22Rv1 (cell line): ENCODE measurements at regions not wholly inside any gene's neighbourhood (a gene's known extent, or its start where the extent isn't known, plus 50 kb on each side); places are given as distances from the start of the nearest gene placed in this dataset.

Experiments used
- ZFX ChIP-seq: fragments of 450-650 bp; IDR thresholded peaks from 2 replicates; pipeline ENCODE4 v1.6.1; 2017; ENCODE audit warnings: antibody characterized with exemption, borderline replicate concordance
- TF ChIP-seq, protein P1 (sequence below): fragments of 450-650 bp; IDR thresholded peaks from 2 replicates; pipeline ENCODE4 v1.5.1; 2017; ENCODE audit warnings: mild to moderate bottlenecking

DNA sequence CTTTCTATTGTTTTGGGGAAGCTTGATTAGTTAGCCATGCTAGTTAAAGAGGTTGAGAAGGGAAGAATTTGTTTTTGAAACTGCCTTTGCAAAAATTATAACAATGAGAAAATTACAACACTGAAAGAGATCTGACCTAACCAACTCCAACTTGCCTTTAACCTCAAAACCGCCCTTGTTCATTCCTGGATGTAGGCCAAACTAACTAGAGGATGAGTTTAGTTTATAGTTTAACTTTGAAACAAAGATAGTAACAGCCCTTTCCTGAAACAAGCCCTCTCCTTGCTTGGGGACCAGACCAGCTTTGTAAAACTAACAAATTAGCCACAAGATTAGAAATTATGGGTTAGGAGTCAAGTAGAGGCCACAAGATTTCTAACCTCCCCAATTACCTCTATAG lies 713.9 kb downstream of the CPS1 start:
- TF ChIP-seq, protein P1, sequence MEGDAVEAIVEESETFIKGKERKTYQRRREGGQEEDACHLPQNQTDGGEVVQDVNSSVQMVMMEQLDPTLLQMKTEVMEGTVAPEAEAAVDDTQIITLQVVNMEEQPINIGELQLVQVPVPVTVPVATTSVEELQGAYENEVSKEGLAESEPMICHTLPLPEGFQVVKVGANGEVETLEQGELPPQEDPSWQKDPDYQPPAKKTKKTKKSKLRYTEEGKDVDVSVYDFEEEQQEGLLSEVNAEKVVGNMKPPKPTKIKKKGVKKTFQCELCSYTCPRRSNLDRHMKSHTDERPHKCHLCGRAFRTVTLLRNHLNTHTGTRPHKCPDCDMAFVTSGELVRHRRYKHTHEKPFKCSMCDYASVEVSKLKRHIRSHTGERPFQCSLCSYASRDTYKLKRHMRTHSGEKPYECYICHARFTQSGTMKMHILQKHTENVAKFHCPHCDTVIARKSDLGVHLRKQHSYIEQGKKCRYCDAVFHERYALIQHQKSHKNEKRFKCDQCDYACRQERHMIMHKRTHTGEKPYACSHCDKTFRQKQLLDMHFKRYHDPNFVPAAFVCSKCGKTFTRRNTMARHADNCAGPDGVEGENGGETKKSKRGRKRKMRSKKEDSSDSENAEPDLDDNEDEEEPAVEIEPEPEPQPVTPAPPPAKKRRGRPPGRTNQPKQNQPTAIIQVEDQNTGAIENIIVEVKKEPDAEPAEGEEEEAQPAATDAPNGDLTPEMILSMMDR = no peak
- TF ChIP-seq ZFX = no peak
